Lower leg skin (tissue), 4 donors: ENCODE measurements at regions not wholly inside any gene's neighbourhood (a gene's known extent, or its start where the extent isn't known, plus 50 kb on each side); places are given as distances from the start of the nearest gene placed in this dataset.

ENCODE experiments used
- DNase-seq, 2 donors: peaks; one replicate each; pipeline ENCODE4 v3.0.0-alpha.2; 2019; ENCODE audit warnings: low spot score in 2 of 2
- H3K4me3 ChIP-seq: fragments of 200-600 bp; sonication (generic); 2 replicates; pipeline ENCODE4 v1.5.1; 2017; ENCODE audit warnings: mild to moderate bottlenecking, low read depth; ENCODE audit not compliant: poor library complexity, severe bottlenecking
- CTCF ChIP-seq, 3 donors: fragments of 450-650 bp; IDR thresholded peaks; one replicate each; pipeline ENCODE4 v1.5.1; 2016; ENCODE audit warnings: antibody characterized with exemption in 3 of 3, mild to moderate bottlenecking in 3 of 3, moderate library complexity in 2 of 3
- POLR2A ChIP-seq, 2 donors: fragments of 450-650 bp; IDR thresholded peaks; one replicate each; pipeline ENCODE4 v1.6.1; 2016 to 2017; ENCODE audit warnings: antibody characterized with exemption in 2 of 2, mild to moderate bottlenecking in 1 of 2, moderate library complexity in 1 of 2
- WGBS, 2 donors: methylation state at CpG; one replicate each; pipeline ENCODE4 v1.1.5; 2018; 5-methylcytosine and 5-hydroxymethylcytosine counted together
- intact Hi-C: fragments of 100-400 bp; cut with DNase I; formaldehyde crosslinking; loops from one replicate; pipeline ENCODE4 v1.15.0; 2023; ENCODE audit warnings: low total_unique reads

GRCh38 chr13:79825959-79826358 lies 345.0 kb downstream of the NDFIP2 start:
- no peak overlapping the region for H3K4me3 ChIP-seq
- DNase-seq, result no peak
- TF ChIP-seq POLR2A (IDR thresholded peaks at IDR 0.05) (no peak), CTCF (IDR thresholded peaks at IDR 0.05) (no peak)
- intact Hi-C loops, result no loop called here

GRCh38 chr13:79815041-79815440 lies 334.1 kb downstream of the NDFIP2 start:
- DNase-seq, result no peak
- H3K4me3 ChIP-seq, result no peak overlapping the region
- TF ChIP-seq CTCF (IDR thresholded peaks at IDR 0.05), result no peak
- 93 to 96% methylated on average over 1 of the region's 1 CpG for WGBS, 2 donors
- intact Hi-C loops, result no loop called here

GRCh38 chr13:79812070-79812850 lies 331.3 kb downstream of the NDFIP2 start:
- no peak for DNase-seq
- WGBS, 2 donors, result 90 to 93% methylated on average over 2 of the region's 2 CpGs
- no peak for TF ChIP-seq POLR2A (IDR thresholded peaks at IDR 0.05)
- TF ChIP-seq CTCF (IDR thresholded peaks at IDR 0.05), result no peak
- H3K4me3 ChIP-seq, result no peak overlapping the region
- intact Hi-C loops, result no loop called here

DNA sequence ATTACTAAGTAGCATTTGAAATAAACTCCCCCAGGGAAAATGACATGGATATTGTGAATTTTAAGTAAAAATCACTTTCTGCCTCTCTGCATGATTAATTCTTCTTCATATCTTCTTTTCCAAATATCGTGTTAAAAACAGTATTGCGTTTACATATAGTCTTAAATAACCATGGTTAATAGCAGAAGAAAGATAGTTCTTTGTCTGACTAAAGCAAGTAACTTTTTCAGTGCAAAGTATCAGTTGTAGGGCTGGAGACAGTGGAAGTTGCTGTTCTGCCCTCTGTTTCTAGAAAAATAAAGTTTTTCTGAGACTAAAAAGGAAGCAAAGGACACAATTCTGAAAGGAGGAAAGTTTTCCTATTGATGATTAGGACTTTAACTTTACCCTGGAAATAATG lies 330.2 kb downstream of the NDFIP2 start:
- WGBS, 2 donors, result 44 to 60% methylated on average over 2 of the region's 2 CpGs
- no peak overlapping the region for H3K4me3 ChIP-seq
- TF ChIP-seq POLR2A (IDR thresholded peaks at IDR 0.05) (no peak), CTCF (IDR thresholded peaks at IDR 0.05) (no peak)
- no peak for DNase-seq
- intact Hi-C loops, result no loop called here

DNA sequence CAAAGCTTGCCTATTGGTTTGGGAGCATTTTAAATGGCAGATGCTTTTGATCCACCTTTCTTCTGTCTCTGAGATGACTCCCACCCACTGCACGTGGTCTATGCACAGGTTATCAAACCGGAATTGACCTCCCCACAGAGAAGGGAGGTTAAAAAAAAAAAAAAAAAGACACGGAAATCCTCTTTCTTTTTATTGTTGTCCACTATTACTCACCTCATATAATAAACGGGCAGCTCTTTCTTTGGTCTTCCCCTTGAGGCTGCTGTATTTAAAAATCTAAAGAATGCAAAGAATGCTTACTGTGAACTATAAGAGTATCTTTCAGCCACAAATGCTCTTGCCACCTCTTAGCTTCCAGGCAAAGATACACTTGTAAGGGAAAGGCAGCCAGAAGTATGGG lies 329.7 kb downstream of the NDFIP2 start:
- DNase-seq, result no peak
- 44 to 46% methylated on average over 4 of the region's 4 CpGs for WGBS, 2 donors
- intact Hi-C loops, result no loop called here
- H3K4me3 ChIP-seq, result no peak overlapping the region
- TF ChIP-seq CTCF (IDR thresholded peaks at IDR 0.05) (no peak), POLR2A (IDR thresholded peaks at IDR 0.05) (no peak)

DNA sequence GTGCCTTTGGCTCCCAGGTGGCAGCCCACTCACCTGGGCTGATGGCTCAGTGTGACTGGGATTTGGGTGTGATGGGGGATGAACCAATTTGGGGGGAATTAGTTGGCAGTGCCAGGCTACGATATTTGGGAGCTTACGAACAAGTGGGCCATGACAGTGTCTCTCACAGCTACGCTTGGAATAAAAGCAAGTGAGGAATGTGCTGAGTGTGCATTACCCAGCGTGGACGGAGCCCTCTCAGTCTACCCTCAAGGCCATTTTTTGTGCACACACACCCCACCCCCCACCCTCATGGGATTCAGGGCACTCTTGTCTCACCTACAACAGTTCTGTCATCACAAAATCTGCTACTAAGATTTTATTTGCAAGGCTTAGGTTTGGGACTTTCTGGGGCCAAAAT lies 329.1 kb downstream of the NDFIP2 start:
- intact Hi-C loops, result no loop called here
- no peak for DNase-seq
- TF ChIP-seq POLR2A (IDR thresholded peaks at IDR 0.05) (no peak), CTCF (IDR thresholded peaks at IDR 0.05) (no peak)
- no peak overlapping the region for H3K4me3 ChIP-seq
- 87 to 90% methylated on average over 5 of the region's 5 CpGs for WGBS, 2 donors
